GM18909 (cell line): ENCODE measurements at regions not wholly inside any gene's neighbourhood (a gene's known extent, or its start where the extent isn't known, plus 50 kb on each side); places are given as distances from the start of the nearest gene placed in this dataset.

Experiments
- ATAC-seq: cut with Tn5 transposase; IDR thresholded peaks from one replicate; pipeline ENCODE4 v1.9.1; 2021; ENCODE audit warnings: mild to moderate bottlenecking; ENCODE audit not compliant: unreplicated experiment, poor library complexity

DNA sequence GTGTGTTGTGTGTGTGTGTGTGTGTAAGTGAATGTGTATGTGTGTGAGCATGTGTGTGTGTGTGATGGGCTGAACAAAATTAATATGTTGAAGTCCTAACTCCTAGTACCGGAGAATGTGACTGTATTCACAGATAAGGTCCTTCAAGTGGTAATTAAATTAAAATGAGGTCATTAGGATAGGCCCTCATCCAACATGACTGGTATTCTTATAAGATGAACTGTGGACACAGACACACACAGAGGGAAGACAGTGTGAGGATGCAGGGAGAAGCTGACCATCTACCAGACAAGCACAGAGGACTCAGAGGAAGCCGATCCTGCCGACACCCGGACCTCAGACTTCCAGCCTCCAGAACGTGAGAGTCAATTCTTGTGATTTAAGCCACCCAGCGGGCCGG, 91.2 kb upstream of the PGBD5 start:
- ATAC-seq, result no peak

DNA sequence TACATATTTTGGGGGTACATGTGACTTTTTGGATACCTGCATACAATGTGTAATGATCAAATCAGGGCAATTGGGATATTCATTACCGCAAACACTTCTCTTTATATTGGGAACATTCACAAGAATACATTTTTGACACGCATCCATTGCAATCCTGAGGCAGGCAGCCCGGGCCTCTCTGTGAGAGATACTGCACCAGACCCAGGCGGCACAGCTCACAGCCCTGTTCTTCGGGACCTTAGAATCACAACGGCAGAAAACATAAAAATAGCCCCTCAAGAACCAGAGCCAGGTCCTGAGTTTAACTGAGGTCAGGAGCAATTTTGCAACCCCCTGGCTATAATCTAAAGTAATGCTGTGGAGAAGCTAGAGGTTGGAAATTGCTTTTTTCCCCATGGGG, 90.8 kb upstream of the PGBD5 start:
- ATAC-seq, result no peak

DNA sequence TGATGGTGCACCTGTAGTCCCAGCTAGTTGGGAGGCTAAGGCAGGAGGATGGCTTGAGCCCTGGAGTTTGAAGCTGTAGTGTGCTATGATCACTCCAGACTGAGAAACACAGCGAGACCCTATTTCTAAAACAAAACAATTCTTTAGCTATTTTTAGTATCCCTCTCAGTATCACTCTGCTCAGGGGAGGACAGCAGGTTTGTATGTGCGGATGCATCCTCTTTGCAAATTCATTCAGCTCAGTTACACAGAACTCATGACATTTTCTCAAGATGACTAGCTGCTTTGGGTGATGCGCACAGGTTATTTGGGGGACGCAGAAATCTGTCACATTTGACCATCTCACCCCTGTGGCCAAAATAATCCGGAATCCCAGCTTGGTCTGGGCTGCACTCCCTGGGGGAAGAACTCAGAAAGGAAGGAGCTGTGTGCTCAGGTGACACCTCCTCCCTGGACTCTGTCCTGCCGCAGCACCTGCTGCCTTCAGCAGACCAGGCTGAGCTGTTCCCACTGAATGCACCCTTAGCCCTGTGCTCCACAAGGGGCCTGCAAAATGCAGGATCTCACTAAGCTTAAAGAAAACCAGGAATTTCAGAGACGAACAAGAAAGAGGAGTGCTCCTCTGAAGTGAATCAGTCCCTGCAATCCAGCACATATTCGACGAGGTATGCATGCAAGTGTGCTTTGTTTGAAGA, 89.5 kb upstream of the PGBD5 start:
- ATAC-seq, result no peak

DNA sequence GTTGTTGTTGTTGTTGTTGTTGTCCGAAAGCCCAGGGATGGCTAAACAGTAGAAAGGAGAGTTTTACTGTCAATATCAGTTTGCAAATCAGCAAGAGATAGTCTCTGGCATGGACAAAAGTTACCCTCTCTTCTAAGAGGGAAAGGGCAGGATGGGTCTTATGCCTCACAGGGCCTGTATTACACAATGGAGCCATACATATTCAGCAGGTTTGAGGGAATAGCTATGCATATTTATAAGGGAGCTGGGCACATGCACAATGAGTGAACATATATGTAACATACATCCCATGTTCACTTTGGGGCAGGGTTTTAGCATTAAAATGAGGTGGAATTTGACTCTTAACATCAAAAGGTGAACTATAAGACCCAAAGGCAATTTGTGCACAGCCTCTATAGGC, 84.4 kb upstream of the PGBD5 start:
- ATAC-seq, result no peak

DNA sequence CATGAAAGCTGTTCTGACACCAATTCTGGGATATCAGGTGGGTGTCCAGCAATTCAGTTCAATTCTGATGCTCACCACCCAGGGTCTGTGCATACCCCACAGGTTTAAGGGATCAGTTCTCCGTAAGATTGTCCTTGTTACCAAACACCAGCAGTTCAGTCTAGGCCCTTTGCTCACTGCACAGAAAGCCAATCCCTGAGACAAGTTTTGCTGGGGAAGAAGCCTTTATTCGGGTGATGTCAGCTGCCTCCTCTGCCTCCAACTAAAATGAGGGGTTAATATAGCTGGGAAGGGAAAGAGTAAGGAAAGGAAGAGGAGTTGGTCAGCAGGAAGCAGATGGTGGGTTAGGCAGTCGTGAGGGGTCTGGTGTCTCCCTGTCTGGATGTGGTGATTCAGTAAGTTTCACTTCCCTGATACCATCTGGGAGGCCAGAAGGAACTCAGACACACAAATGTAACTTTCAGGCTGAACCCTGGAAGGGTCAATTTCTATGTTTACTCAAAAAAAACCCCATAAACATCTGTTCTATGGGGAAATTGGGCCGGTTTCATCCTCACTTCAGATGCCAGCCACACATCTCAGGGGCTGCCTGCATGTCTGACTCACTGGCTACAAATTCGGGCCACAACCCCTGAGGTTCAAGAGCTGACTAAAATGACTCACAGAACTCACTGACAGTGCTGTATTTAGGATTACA, 83.3 kb upstream of the PGBD5 start:
- ATAC-seq, result peak; percentile 59

DNA sequence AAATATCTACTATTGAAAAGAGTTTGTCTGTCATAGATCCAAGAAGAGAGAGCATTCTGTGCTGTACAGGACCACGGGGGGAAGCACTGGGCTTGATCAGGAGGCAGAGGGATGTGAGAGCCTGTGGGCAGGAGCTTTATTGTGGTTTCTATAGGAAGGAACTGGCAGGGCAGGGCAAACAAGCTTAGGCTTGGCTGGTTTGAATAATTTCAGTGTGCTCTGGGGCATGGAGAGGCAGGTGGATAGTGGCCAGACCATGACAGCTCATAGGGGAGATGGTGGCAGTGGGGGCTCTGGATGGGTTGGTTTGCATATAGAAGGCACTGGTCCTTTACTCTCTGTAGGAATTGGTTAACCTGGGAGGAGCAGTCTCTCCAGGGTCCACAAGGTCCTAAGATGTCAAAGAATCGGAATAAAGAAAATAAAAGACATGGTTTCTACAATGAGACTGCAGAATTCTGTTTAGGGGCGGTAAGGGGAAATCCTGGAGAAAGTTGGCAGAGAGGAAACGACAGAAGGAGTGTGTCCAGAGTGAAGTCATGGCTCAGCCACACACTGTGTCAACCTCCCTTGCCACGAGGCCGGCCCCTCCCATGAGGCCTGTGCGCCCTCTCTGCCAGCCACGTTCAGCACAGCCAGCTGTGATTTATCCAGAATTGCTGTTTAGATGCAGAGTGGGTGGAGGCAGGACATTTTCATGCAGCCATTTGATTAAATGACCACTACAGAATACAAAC, 81.7 kb upstream of the PGBD5 start:
- ATAC-seq, result no peak

DNA sequence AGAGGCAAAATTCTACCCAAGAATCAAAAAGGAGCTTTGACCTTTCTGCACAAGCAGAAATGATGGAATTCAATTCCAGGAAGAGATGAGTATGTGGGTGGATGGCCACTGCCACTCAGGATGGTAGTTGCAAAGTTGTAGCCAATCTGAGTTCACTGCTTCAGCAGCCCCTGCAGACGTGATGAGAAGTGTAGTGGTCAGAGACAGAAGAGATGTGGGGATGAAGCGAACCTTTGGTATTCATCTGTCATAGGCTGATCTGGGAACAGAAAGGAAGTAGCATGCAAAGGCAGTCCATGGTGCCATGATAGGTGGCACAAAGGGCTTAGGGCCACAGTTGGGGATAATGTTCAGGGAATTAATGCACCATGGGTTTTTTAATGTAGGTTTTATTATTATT, 81.1 kb upstream of the PGBD5 start:
- no peak for ATAC-seq

DNA sequence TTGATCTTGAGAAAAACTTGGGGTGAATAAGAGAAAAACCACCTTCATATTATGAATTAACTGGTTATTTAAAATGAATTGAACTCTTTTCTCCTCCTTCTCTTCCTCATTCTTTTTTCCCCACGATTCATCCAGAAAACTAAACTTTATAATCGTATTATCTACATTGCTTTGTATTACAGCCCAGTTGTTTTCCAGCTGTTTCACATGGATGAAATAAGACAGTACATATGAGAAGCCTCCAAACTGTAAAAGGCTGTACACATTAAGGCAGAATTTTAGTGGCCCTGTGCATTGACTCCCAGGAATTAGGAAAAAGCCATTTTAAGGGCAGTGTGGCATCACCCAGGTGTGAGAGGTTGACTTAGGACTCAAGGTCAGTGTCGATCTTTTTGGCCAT, 80.3 kb upstream of the PGBD5 start:
- no peak for ATAC-seq

DNA sequence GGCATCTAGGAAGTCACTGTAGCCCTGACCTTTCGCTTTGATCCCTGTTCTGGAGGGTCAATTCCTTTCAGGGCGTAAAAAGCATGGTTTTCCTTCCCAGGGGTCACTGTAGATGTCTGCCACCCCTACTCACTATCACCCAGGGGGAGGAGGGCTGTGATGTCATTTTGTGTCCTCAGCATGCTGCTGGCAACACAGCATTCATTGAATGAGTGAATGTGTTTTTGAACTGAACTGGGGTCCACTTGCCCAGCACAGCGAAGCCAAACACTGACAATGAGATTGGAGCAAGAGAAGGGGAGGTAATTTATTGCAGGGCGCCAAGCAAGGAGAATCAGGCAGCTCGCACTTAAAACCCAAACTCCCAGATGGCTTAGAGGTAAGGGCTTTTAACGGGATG, 78.2 kb upstream of the PGBD5 start:
- ATAC-seq, result no peak

DNA sequence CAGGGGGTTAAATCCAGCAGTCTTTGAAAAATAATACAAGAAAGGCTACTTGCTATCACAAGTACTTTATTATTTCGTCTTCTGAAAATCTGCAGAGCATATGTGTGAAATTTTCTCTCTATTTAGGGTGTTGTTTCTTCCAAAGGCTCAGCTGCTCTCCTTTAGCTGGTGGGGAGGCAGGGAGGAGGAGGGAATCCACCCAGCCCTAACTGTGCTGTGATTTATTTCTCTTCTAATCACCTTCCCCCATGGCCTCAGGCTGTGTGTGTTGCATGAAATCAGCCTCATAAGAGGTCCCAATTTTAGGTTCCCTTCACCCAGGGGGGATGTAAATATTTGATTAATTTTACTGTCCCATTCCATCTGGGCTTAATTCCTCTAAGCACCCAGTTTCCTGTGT, 77.6 kb upstream of the PGBD5 start:
- no peak for ATAC-seq

DNA sequence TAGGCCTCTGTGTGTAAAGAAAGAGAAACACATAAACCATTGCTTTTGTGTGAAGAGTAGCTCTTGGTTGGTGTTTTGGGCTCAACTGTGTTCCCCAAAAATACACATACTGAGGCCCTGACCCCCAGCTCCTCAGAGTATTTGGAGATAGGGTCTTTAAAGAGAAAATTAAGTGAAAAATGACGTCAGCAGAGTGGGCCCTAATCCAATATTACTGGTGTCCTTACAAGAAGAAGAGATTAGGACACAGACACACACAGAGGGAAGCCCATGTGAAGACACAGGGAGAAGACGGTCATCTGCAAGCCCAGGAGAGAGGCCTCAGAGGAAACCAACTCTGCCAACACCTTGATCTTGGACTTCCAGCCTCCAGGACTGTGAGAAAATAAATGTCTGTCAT, 76.9 kb upstream of the PGBD5 start:
- no peak for ATAC-seq

DNA sequence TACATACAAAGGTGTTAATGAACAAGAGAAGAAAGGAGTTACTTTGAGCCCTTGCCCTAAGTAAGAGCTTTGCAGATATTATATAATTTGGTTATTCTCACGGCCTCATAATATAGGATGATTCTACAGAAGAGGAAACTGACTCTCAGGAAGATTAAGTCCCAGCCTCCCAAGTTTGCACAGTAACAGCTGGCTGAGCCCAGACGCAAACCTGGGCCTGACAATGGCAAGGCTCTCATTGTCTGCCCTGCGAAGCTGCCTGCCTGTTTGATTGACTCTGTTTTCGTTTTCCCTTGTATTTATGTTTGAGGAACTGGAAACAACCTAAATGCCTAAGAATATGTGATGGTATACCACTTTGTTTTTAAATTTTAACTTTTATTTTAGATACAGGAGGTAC, 76.2 kb upstream of the PGBD5 start:
- ATAC-seq, result no peak

DNA sequence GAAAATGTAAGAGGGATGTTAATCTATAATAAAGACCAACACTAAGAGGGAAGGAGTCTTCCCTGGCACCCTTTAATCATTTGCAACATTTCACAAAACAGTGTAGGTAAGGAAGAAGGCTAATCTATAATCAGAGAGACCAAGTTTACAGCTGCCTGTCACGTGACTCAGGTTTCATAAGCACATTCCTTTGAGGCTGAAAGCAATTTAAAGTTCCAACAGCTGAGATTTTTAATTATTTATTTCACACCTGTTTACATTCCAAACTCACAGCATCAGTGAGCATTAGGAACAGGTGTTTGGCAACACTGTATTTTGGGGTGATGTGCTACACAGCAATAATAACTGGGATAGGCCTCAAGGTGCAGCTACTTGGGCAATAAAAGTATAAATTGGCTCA, 75.7 kb upstream of the PGBD5 start:
- no peak for ATAC-seq

DNA sequence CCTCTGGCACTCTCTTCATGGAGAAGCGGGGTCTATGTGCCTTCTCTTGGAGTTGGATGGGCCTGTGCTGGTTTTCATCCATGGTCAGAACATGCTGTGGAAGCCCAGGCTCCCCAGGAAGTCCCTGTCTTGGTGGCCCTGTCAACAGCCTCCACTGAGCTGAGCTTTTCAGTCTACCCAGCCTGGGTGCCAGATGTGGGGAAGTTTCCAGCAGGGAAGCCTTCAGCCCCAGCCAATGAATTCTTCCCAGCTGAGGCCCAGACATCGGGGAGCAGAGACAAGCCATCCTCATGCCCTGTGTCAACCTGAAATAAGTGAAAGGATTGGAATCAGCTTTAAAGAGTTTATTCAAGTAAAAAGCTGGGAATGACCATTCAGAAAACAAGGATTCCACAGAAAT, 75.1 kb upstream of the PGBD5 start:
- no peak for ATAC-seq

DNA sequence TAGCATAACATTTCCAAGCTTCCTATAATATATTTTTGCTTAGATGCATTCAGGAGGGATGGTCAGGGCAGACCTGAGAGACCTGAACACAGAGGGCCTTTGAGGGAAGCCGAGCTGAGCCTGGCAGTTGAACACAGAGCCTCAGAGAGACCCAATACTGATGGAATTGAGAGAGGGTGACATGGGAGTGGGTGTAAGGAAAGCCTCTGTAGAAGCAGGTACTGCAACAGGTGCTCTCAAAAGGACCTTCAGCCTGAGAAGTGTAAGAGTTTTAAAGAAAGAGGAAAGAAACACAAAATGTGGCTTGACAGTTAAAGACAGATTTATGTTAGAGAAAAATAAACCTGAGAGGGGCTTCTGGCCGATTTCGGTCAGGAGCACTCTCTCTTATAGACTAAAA, 73.9 kb upstream of the PGBD5 start:
- no peak for ATAC-seq

DNA sequence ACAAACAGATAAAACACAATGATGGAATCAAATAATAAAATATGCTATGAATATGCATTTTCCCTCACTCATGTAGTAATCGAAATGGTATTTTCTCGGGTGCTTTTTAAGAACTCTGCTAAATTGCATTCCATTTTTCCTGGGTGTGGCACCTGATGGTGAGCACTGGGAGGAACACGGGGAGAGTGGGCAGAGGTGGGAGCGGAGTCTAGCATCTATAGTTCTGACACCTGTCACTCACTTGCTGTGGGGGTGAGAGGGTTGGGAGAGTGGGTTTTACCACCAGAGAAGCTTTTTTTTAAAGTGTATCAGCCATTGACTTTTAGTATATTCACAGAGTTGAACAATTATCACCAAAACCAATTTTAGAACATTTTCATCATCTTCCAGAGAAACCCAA, 73.4 kb upstream of the PGBD5 start:
- no peak for ATAC-seq

DNA sequence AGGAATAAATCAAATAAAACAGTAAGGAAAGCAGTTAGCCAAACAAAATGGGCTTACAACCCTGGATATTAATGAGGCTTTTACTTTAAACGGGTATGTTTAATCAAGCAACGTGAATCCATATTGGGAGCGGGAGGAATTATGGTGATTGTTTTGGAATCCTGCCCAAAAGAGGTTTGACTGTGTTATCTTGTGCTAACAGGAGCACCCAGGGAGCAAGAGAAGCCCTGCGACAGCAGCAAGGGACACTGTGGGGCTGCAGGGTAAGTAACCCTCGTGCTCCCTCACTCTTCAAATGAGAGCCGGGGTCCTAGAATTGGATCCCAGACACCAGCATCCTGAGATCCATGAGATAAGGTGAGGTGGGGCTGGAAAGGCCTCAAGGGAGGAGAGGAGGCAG, 72.6 kb upstream of the PGBD5 start:
- ATAC-seq, result no peak

DNA sequence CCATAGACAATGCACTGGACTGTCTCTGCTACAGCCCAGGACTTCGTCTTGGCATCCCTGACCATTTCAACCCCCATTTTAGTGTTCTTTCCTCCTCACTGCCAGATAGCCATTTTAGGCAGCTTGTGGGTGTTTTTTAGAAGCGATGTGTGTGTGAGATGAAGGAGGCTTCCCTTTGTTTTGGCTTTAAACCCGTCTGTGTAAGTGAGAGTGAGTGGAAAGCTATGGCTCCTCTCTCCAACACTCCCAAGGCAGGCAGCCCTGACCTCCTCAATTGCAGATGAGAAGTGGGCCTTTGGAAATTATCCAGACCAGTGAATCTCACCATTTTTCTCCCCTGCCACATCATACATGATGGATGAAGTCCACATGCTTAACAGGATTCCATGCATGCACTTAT, 70.3 kb upstream of the PGBD5 start:
- no peak for ATAC-seq

DNA sequence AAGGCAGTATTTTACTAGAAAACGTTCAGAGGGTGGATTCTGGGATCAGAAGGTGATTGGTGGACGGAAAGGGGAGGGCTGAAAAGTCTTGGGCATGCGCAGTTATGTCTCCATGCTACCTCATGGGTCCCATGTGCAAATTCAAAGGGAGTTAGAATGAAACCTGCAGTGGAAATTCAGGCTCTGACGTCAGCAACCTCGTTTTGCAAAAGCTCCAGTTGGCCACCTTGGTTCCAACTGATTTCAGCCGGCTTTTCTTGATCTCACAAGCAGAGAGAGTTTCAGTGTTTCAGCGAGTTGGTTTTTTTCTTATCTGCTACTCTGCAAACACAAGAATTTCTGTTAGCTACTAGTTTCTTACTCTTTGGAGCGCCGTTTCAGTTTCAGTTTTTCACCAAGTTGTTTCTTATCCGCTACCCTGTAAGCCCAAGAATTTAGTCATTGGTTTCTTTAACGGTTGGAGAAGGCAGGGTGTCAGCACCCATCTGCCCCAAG, 69.8 kb upstream of the PGBD5 start:
- no peak for ATAC-seq

DNA sequence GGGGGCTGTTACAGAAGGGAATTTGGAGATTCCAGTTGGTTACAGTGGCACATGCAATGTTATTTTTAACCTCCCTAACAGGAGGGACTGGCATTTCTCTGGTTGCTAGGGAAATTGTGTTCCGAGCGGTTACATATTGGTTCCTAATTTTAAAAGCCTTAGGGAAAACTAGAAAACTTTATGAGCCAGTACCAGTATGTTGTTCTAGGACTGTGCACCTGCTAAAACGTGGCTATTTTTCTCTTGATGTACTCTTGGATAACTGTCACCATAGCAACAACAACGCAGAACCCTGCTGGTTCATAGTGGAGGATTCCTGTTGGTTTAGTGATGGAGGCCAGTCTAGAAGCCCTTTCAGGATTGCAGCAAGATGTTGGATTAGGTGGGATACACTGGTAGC, 68.9 kb upstream of the PGBD5 start:
- ATAC-seq, result no peak

DNA sequence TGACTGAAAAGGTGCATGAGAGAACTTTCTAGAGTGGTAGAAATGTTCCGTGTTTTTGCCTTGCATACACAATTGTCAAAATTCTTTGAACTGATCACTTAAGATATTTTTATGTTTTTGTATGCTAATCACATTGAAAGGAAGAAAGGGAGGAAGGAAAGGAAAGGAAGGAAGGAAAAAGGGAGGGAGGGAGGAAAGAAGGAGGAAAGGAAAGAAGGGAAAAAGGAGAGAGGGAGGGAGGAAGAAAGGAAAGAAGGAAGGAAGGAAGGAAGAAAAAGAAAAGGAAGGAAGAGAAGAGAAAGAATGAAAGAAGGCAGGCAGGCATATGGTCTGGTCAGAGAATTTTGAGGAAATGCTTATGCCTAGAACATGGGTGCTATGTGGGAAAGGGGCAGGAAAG, 68.4 kb upstream of the PGBD5 start:
- no peak for ATAC-seq

DNA sequence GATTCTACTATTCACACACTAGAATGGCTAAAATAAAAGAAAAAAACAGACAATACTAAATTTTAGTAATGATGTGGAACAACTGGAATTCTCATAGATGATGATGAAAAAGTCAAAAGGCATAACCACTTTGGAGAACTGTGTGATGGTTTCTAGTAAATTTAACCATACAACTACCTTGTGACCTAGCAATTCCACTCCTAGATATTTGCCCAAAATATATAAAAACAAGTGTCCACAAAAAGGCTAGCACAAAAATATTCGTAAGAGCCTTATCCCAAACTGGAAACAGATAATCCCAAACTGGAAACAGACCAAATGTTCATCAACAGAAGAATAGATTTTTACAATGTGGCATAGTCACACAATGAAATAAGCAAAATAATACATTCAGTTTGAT, 67.9 kb upstream of the PGBD5 start:
- ATAC-seq, result no peak
